Gastroesophageal sphincter (tissue), 3 donors: ENCODE measurements at regions not wholly inside any gene's neighbourhood (a gene's known extent, or its start where the extent isn't known, plus 50 kb on each side); places are given as distances from the start of the nearest gene placed in this dataset.

Experiments
- POLR2AphosphoS5 ChIP-seq: sonication (generic); formaldehyde crosslinking; IDR thresholded peaks from one replicate; pipeline ENCODE4 v1.6.1; 2017; ENCODE audit warnings: antibody characterized with exemption
- TF ChIP-seq, protein P1 (sequence below), 4 experiments: fragments of 200-600 bp in 2 of 4; fragments of 450-650 bp in 2 of 4; sonication (generic) in 1 of 4; IDR thresholded peaks; one replicate each; pipeline ENCODE4 v1.5.1; 2017 to 2019; ENCODE audit warnings: antibody characterized with exemption in 4 of 4, mild to moderate bottlenecking in 2 of 4, moderate library complexity in 2 of 4

DNA sequence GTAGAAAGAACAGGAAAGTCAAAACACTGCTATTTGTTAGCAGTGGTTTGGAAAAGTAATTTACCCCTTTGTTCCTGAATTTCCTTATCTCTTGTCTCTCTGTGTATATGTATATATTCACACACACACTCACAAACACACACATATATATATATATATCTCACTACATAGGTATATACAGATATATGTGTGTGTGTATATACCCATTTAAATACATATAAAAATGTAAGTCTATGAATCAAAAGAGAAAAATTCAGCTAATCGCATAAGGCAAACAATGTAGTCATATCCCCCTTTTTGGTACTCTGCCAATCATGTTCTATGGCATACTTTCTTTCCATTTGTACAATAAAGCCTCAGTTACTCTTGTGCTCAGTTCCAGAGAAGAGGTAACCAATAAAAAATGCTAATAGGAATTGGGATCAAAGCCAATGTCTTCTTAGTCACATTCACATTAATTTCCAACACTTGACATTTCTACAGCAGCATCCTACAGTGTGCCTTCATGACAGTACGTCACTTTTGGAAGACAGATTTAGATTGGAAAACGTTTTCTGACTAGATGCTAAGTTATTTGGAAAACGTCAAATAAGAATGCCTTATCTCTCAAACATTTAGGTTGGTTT is 94.6 kb downstream of the MC4R start:
- TF ChIP-seq, protein P1, sequence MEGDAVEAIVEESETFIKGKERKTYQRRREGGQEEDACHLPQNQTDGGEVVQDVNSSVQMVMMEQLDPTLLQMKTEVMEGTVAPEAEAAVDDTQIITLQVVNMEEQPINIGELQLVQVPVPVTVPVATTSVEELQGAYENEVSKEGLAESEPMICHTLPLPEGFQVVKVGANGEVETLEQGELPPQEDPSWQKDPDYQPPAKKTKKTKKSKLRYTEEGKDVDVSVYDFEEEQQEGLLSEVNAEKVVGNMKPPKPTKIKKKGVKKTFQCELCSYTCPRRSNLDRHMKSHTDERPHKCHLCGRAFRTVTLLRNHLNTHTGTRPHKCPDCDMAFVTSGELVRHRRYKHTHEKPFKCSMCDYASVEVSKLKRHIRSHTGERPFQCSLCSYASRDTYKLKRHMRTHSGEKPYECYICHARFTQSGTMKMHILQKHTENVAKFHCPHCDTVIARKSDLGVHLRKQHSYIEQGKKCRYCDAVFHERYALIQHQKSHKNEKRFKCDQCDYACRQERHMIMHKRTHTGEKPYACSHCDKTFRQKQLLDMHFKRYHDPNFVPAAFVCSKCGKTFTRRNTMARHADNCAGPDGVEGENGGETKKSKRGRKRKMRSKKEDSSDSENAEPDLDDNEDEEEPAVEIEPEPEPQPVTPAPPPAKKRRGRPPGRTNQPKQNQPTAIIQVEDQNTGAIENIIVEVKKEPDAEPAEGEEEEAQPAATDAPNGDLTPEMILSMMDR (IDR thresholded peaks at IDR 0.05) = no peak
- TF ChIP-seq POLR2AphosphoS5 = no peak
